ENCODE measurements at regions not wholly inside any gene's neighbourhood (a gene's known extent, or its start where the extent isn't known, plus 50 kb on each side); places are given as distances from the start of the nearest gene placed in this dataset.

DNA sequence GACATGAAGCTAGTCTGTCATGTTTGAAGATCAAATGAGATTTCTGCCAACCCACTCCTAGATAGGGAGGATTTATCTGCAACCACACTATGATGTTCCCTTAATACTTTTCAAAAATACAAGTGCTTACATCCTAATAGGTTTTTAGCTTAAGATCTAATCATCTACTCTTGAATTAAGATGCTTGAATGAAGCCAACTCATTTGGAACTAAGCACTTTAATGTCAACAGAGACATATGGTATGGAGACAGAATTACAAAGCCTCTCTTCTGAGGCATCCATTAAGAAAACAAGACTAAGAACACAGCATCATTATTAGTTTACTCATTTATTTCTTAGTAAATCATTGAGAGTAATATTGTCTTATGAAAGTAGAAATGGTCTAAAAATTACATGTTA, 139.3 kb upstream of the NFIB start:
- Histone ChIP-seq H3K9ac (ENCODE audit: extremely low read depth, insufficient read length, low read length) (no peak overlapping the region), H3K9me3 (ENCODE audit: control insufficient read depth, low read depth, low read length) (no peaks in the 10 kb centered on the region), H3K79me2 (ENCODE audit: insufficient read depth, low read length) (no peaks in the 10 kb centered on the region), H2BK120ac (ENCODE audit: low read depth, low read length, poor library complexity, severe bottlenecking) (no peak overlapping the region), H3K27me3 (ENCODE audit: insufficient read depth, low read length) (no peaks in the 10 kb centered on the region), H2BK5ac (ENCODE audit: insufficient read length, low read length) (no peak overlapping the region), H3K4me2 (ENCODE audit: insufficient read depth, insufficient read length, low read length) (no peak overlapping the region), H2AFZ (ENCODE audit: low read length) (no peak overlapping the region), H3K79me1 (ENCODE audit: insufficient read depth, low read depth, low read length, poor library complexity, severe bottlenecking) (no peaks in the 10 kb centered on the region), H3K23ac (ENCODE audit: insufficient read length, low read depth, low read length) (no peak overlapping the region), H2BK15ac (ENCODE audit: low read depth, low read length) (no peak overlapping the region), H3K14ac (ENCODE audit: insufficient read depth, low read length) (no peak overlapping the region), H4K5ac (ENCODE audit: insufficient read length, low read depth, low read length) (no peak overlapping the region), H4K91ac (ENCODE audit: insufficient read length, low read depth, low read length) (no peak overlapping the region), H4K20me1 (ENCODE audit: control insufficient read depth, insufficient read depth, insufficient read length) (no peaks in the 10 kb centered on the region), H3K23me2 (ENCODE audit: insufficient read length, low read depth, low read length, poor library complexity, severe bottlenecking) (no peaks in the 10 kb centered on the region), H2BK12ac (ENCODE audit: insufficient read length, low read depth, low read length) (no peak overlapping the region), H3K18ac (ENCODE audit: insufficient read length, low read depth, low read length) (no peak overlapping the region), H3T11ph (ENCODE audit: low read length) (no peak overlapping the region), H2BK20ac (ENCODE audit: low read depth, low read length, poor library complexity, severe bottlenecking) (no peak overlapping the region), H3K4me1 (ENCODE audit: insufficient read depth, low read length) (no peaks in the 10 kb centered on the region), H3K4ac (ENCODE audit: low read depth, low read length) (no peak overlapping the region), H2AK5ac (ENCODE audit: insufficient read length, low read length) (no peak overlapping the region), H3K27ac (ENCODE audit: insufficient read length, low read depth, low read length) (no peak overlapping the region), H3K56ac (ENCODE audit: insufficient read length, low read depth, low read length) (no peak overlapping the region), H4K8ac (replicated peaks; ENCODE audit: insufficient read length, low read depth, low read length) (no peak overlapping the region)
- H3K27me3 Mint-ChIP-seq (ENCODE audit: low read depth): no peaks in the 10 kb centered on the region
- no peak for DNase-seq
- H3K27ac Mint-ChIP-seq: no peak overlapping the region
- H3K4me3 Mint-ChIP-seq: no peak overlapping the region
- no peaks in the 10 kb centered on the region for H3K36me3 Mint-ChIP-seq (ENCODE audit: insufficient read depth in 1 of 3, low read depth in 3 of 3)
- H3K4me1 Mint-ChIP-seq: peaks cover 0 to 5% of the 10 kb centered on the region in 2 experiments; a peak in 2 of 4 replicates
- H3K9me3 Mint-ChIP-seq: no peaks in the 10 kb centered on the region; a peak in 1 of 5 replicates
- TF ChIP-seq, protein P1, sequence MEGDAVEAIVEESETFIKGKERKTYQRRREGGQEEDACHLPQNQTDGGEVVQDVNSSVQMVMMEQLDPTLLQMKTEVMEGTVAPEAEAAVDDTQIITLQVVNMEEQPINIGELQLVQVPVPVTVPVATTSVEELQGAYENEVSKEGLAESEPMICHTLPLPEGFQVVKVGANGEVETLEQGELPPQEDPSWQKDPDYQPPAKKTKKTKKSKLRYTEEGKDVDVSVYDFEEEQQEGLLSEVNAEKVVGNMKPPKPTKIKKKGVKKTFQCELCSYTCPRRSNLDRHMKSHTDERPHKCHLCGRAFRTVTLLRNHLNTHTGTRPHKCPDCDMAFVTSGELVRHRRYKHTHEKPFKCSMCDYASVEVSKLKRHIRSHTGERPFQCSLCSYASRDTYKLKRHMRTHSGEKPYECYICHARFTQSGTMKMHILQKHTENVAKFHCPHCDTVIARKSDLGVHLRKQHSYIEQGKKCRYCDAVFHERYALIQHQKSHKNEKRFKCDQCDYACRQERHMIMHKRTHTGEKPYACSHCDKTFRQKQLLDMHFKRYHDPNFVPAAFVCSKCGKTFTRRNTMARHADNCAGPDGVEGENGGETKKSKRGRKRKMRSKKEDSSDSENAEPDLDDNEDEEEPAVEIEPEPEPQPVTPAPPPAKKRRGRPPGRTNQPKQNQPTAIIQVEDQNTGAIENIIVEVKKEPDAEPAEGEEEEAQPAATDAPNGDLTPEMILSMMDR (conservative IDR thresholded peaks at IDR 0.05): no peak
